ENCODE measurements at regions not wholly inside any gene's neighbourhood (a gene's known extent, or its start where the extent isn't known, plus 50 kb on each side); places are given as distances from the start of the nearest gene placed in this dataset.

DNA sequence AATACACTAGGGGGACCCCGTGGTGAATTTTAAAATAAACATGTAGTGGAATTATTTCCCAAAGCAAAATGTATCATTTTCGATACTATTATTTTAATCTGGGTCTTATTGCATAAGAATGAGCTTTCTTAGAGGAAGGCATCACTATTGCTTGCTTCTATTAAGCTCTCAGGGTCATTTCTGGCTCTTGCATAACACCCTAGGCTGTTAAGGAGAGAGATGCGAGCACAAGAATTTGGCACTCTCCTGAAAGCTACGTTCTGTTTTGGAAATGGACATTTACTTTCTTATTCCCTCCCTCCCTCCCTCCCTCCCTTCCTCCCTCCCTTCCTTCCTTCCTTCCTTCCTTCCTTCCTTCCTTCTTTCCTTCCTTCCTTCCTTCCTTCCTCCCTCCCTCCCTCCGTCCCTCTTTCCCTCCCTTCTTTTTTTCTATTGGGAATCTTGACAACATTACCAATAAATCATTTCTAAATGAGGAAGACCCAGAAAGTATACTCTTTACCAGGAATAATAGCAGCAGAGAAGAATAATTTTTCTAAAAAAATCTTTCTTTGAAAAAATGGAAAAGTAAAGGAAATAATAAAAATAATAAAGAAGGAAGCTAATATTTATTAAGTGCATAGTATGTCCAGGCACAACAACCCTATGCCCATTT lies 83.6 kb upstream of the BDNF start:
- Mint-ChIP-seq H3K4me3 (no peak overlapping the region), H3K27ac (no peak overlapping the region), H3K4me1 (ENCODE audit: low read depth) (no peaks in the 10 kb centered on the region), H3K27me3 (ENCODE audit: low read depth) (peaks cover 5% of the 10 kb centered on the region), H3K9me3 (no peaks in the 10 kb centered on the region), H3K36me3 (ENCODE audit: low read depth) (no peaks in the 10 kb centered on the region)
- intact Hi-C loops (cut with micrococcal nuclease), result no loop called here
- no peak for DNase-seq
- CTCF ChIA-PET, result no interaction called here

DNA sequence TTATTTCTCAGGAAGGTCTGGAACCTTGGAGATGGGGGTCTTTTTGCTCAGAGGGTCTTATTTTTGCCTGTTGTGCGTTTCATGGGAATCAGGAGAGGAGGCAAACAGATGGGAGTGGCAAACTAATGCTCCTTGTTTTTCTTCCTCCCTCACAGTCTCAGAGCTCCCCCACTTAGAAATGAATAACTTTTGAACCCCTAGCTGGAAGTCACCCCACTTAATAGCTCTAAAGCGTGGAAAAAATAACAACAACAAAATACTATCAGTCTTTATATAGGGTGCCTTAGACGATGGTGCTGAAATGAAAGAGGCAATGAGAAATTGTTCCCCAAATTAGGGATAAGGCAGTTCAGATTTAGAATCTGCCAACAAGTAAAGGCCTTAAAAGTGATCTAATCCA lies 76.8 kb upstream of the BDNF start:
- no peaks in the 10 kb centered on the region for H3K36me3 Mint-ChIP-seq (ENCODE audit: low read depth)
- no peaks in the 10 kb centered on the region for H3K4me1 Mint-ChIP-seq (ENCODE audit: low read depth)
- peaks cover 6% of the 10 kb centered on the region for H3K27me3 Mint-ChIP-seq (ENCODE audit: low read depth)
- H3K9me3 Mint-ChIP-seq, result no peaks in the 10 kb centered on the region
- CTCF ChIA-PET, result no interaction called here
- H3K27ac Mint-ChIP-seq, result no peak overlapping the region
- no peak overlapping the region for H3K4me3 Mint-ChIP-seq
- intact Hi-C loops (cut with micrococcal nuclease), result no loop called here
- no peak for DNase-seq

DNA sequence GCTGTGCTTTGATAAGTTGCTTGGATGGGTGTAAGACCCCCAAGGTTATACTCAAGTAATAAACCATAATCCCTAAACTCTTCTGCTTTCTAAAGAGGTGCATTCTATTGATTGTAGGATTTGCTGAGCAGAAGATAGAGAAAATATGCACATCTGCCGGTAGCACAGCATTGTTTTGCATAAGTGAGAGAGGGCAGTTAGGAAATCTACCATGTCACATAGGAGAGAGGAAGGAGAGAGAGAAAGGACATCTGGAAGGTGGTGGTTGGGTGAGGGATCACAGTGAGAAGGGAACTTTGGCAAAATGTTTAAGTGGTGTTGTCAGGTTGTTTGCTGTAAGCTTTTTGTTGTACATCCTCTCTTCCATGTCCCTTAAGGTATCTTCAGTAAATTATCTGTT lies 73.6 kb upstream of the BDNF start:
- peaks cover 1% of the 10 kb centered on the region for H3K27me3 Mint-ChIP-seq (ENCODE audit: low read depth)
- CTCF ChIA-PET, result no interaction called here
- no peak for DNase-seq
- no peaks in the 10 kb centered on the region for H3K4me1 Mint-ChIP-seq (ENCODE audit: low read depth)
- no peak overlapping the region for H3K4me3 Mint-ChIP-seq
- H3K9me3 Mint-ChIP-seq, result no peaks in the 10 kb centered on the region
- intact Hi-C loops (cut with micrococcal nuclease), result no loop called here
- no peak overlapping the region for H3K27ac Mint-ChIP-seq
- H3K36me3 Mint-ChIP-seq (ENCODE audit: low read depth), result no peaks in the 10 kb centered on the region

DNA sequence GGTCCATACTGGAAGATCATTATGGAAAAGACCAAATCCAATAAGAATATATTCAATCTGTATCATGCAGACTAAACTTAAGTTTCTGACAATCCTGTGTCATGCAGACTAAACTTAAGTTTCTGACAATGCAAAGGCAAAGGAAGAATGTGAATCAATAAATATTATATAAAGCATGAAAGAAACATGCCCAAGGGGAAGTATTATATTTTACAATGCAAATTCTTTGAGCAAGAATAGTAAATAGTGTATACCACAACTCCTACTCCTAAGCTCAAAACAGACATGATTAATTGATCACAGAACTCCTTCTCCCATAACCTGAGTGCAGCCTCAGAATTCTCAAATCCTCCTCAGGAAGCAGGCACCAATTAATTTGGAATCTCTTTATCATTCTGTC lies 71.3 kb upstream of the BDNF start:
- Mint-ChIP-seq H3K4me3 (no peak overlapping the region), H3K27me3 (ENCODE audit: low read depth) (no peaks in the 10 kb centered on the region), H3K9me3 (no peaks in the 10 kb centered on the region), H3K27ac (no peak overlapping the region), H3K4me1 (ENCODE audit: low read depth) (no peaks in the 10 kb centered on the region), H3K36me3 (ENCODE audit: low read depth) (no peaks in the 10 kb centered on the region)
- intact Hi-C loops (cut with micrococcal nuclease), result no loop called here
- no peak for DNase-seq
- CTCF ChIA-PET, result interaction anchor here (0.6 kb wide), 1 partner anchor 1696 kb away, joined by 3 read pairs; no protein-coding TSS in a partner anchor

DNA sequence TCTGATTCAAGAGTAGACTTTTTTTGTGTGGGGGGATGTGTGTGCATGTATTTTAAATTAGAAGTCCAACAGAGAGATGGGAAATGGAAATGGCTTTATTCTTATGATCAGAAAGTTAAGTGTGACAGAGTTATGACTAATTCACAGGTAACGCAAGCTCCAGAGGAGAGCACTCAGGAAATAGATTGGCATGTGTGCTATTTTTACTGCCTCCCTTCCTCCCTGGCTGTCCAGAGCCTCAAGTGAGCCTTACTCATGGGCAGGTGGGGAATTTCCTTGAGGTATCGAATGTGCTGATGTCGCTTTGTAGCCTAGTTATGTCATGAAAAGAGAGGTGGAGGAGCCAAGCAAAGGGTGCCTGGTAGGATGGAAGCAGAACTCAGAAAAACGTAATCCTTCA lies 70.3 kb upstream of the BDNF start:
- Mint-ChIP-seq H3K27ac (no peak overlapping the region), H3K9me3 (no peaks in the 10 kb centered on the region), H3K4me1 (ENCODE audit: low read depth) (no peaks in the 10 kb centered on the region), H3K36me3 (ENCODE audit: low read depth) (no peaks in the 10 kb centered on the region), H3K4me3 (no peak overlapping the region), H3K27me3 (ENCODE audit: low read depth) (no peaks in the 10 kb centered on the region)
- CTCF ChIA-PET, result no interaction called here
- no peak for DNase-seq
- intact Hi-C loops (cut with micrococcal nuclease), result no loop called here

DNA sequence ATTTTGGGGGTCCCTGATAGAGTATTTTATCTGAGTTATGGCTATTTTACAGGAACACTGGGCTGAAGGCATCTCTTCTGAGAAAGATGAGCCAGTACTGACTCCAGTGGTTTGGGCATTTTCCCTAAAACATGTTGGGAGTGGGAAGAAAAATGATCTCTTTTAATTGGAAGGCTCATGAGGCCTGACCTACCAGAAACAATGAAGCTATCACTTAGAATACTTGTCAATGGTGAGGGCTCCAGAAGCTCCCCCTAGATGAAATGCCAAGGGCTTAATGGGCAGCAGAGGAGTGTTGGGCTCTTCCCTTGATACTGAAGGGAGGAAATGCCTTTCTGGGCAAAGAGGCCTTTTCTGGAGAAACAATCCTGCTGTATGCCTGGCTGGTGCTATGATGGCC lies 63.5 kb upstream of the BDNF start:
- H3K9me3 Mint-ChIP-seq, result no peaks in the 10 kb centered on the region
- H3K27me3 Mint-ChIP-seq (ENCODE audit: low read depth), result no peaks in the 10 kb centered on the region
- H3K36me3 Mint-ChIP-seq (ENCODE audit: low read depth), result no peaks in the 10 kb centered on the region
- no peaks in the 10 kb centered on the region for H3K4me1 Mint-ChIP-seq (ENCODE audit: low read depth)
- no peak overlapping the region for H3K4me3 Mint-ChIP-seq
- no peak overlapping the region for H3K27ac Mint-ChIP-seq
- CTCF ChIA-PET, result no interaction called here
- DNase-seq, result no peak
- intact Hi-C loops (cut with micrococcal nuclease), result no loop called here

DNA sequence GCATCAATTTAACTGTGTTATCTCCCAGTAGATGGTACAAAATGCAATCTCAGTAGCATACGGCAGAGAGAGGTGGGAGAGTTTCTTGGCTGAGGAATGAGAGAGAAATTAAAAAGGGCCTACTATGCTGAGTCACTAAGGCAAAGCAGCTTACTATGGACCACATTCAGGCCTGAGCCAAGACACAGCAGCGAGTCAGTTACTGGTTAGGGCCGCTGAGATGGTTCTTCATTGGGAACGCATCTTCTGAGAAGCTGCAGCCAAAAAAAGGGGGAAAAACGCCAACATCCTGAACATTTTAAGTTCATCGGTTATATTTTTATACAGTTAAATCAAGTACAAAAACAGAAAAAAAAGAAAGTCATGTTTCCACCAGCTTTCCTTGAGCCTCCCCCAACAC lies 61.1 kb upstream of the BDNF start:
- Mint-ChIP-seq H3K27me3 (ENCODE audit: low read depth) (no peaks in the 10 kb centered on the region), H3K4me1 (ENCODE audit: low read depth) (no peaks in the 10 kb centered on the region), H3K9me3 (no peaks in the 10 kb centered on the region), H3K36me3 (ENCODE audit: low read depth) (no peaks in the 10 kb centered on the region), H3K4me3 (no peak overlapping the region), H3K27ac (no peak overlapping the region)
- intact Hi-C loops (cut with micrococcal nuclease), result no loop called here
- CTCF ChIA-PET, result interaction anchor here (0.6 kb wide), 1 partner anchor 26 kb away, joined by 5 read pairs; no protein-coding TSS in a partner anchor
- DNase-seq, result no peak

DNA sequence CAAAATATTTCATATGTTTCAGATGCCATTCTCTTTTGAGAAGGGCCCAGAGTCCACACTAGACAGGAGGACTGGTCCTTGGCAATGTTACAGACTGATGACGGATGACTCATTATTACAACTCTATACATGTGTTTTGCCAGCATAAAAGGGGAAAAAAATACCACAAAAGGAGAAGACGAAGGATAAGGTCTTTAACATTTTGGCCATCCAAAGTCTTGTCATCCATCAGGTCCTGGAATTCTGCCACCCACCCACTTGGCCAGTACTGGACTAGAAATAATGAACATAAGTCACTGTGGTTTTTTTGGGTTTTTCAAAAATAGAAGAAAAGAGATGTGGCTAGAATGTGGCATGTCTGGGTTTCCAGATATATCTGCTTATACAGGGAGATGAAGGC lies 57.7 kb upstream of the BDNF start:
- CTCF ChIA-PET, result interaction anchor here (0.7 kb wide), 1 partner anchor 10 kb away, joined by 3 read pairs; no protein-coding TSS in a partner anchor
- no peaks in the 10 kb centered on the region for H3K36me3 Mint-ChIP-seq (ENCODE audit: low read depth)
- peaks cover 3% of the 10 kb centered on the region for H3K27me3 Mint-ChIP-seq (ENCODE audit: low read depth)
- DNase-seq, result no peak
- no peaks in the 10 kb centered on the region for H3K4me1 Mint-ChIP-seq (ENCODE audit: low read depth)
- intact Hi-C loops (cut with micrococcal nuclease), result no loop called here
- no peak overlapping the region for H3K27ac Mint-ChIP-seq
- no peak overlapping the region for H3K4me3 Mint-ChIP-seq
- H3K9me3 Mint-ChIP-seq, result no peaks in the 10 kb centered on the region

DNA sequence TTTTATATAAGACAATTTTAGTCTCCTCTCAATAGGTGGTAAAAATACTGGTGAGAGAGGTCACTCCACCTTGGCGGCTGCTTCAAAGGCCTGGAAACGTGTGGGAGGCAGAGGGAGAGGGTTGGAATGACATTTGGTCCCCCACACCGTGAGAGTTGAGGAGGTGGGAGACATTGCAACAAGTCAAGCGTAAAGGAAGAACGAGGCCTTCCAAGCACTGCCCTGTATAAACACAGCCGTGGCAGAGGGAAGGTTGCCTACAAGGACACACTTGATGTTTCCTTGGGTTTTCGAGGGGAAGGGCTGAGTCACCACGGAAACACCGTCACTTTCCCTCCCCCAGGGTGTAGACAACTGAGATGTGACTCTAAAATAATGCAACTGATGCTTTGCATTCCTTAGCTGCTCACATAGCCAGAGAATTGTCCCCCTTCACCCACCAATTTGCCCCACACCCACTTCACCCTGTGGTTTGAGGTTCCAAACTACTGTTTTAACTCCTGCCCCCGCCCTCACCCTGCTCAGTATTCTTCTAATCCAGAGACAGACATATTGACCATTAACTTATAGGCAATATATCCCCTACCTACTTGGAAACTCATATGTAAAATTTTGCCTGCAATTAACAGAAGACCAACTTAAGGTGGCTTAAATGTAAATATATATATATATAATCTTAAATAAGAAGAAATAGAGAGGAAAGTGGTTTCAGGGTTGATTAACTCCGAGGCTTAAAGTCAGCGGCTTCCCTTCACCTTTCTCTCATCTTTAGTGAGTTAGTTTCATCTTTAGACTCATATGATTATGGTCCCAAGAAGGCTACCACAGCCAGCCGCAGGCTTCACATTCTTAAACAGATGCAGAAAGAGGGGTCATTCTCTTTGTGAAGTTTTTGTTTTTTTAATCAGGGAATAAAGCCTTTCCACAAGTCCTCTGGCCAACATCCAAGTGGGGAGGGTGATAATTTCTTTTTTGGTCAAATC lies 54.1 kb upstream of the BDNF start:
- peaks cover 3% of the 10 kb centered on the region for H3K27me3 Mint-ChIP-seq (ENCODE audit: low read depth)
- H3K9me3 Mint-ChIP-seq, result no peaks in the 10 kb centered on the region
- intact Hi-C loops (cut with micrococcal nuclease), result no loop called here
- H3K4me1 Mint-ChIP-seq (ENCODE audit: low read depth), result no peaks in the 10 kb centered on the region
- no peak overlapping the region for H3K4me3 Mint-ChIP-seq
- no peak overlapping the region for H3K27ac Mint-ChIP-seq
- CTCF ChIA-PET, result no interaction called here
- no peaks in the 10 kb centered on the region for H3K36me3 Mint-ChIP-seq (ENCODE audit: low read depth)
- DNase-seq, result no peak
